Kasumi-1 (cell line): ENCODE measurements at regions not wholly inside any gene's neighbourhood (a gene's known extent, or its start where the extent isn't known, plus 50 kb on each side); places are given as distances from the start of the nearest gene placed in this dataset.
"Not testable (repeated sequence)": the region's sequence is repeated elsewhere in the genome, so short reads cannot be mapped to it uniquely, and the experiment has no call there.

Experiments used
- DNase-seq, 2 experiments: peaks; one replicate each; lab custom pipeline; 2025; lab: John Stamatoyannopoulos, UW

- peak; percentile 19 to 38 for DNase-seq
These were observed 371.1 kb upstream of the ID2 start for GRCh38 chr2:8310557-8311455.

- DNase-seq: no peak
These were observed 369.6 kb upstream of the ID2 start for GRCh38 chr2:8312221-8312620.

DNA sequence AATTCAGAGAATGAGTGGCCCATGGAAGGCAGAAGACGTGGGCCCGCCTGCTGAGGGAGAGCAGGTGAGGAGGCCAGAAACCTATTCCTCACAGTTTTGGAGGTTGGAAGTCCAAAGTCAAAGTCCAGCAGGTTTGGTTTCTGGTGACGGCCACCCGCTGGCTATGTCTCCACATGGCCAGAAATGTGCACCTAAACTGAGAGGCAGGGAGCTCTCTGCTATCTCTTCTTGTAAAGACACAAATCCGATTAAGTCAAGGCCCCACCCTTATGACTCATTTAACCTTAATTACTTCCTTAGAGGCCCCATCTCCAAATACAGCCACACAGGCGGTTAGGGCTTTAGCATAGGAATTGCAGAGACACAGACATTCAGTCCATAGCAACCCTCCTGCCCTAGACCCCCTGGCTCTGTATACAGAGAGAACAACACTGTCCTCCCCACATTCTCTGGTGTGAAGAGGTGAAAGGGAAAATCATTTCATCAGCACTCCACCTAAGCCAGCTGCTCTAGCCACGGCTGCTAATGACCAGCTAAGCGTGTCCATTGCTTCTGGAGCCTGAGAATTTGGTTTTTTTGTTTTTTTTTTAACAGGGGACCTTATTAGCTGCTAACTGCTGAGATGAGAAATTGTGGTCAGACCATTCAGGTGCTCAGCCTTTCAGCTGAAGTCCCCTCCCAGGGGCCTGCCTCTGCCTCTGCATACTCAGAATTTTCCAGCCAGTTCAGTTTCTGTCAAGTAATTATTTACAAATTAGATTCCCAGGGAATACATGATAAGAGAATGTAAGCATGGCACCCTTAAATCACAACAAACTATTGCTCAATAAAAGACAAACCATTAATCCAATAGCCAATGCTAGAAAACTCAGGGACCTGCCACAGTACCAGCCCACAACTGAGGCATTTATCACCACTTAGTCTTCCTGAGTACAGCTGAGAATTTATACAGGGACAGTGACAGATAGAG lies 368.7 kb upstream of the ID2 start:
- peak; percentile 73 to 84 for DNase-seq

GRCh38 chr2:8314063-8314462 lies 367.8 kb upstream of the ID2 start:
- peak; percentile 4 to 30 for DNase-seq

GRCh38 chr2:8315531-8316165 lies 366.2 kb upstream of the ID2 start:
- no peak for DNase-seq

GRCh38 chr2:8316356-8316755 lies 365.5 kb upstream of the ID2 start:
- DNase-seq: no peak

GRCh38 chr2:8317418-8317817 lies 364.4 kb upstream of the ID2 start:
- no peak for DNase-seq

DNA sequence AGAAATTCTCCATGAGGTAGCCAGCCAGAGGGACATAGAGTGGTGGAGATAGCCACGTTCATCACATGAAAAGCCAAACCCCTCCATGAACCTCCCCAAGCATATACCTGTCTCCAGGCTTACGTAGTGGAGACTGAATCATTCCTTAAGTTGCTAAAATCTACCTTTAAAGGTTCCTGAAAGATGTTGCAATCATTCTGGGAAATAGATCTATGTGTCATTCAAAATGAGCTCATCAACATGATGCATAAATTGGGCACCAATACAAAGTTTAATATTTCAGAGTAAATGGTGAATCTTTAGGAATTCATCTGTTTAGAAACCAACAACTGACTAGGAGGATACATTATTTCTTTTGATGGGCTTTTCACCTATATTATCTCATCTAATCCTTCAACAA lies 362.6 kb upstream of the ID2 start:
- no peak for DNase-seq

- DNase-seq: no peak
These were observed 361.4 kb upstream of the ID2 start for GRCh38 chr2:8320311-8321066.

GRCh38 chr2:8322634-8323033 lies 359.2 kb upstream of the ID2 start:
- no peak for DNase-seq

- DNase-seq: no peak
These were observed 357.5 kb upstream of the ID2 start for GRCh38 chr2:8324164-8324856.

DNA sequence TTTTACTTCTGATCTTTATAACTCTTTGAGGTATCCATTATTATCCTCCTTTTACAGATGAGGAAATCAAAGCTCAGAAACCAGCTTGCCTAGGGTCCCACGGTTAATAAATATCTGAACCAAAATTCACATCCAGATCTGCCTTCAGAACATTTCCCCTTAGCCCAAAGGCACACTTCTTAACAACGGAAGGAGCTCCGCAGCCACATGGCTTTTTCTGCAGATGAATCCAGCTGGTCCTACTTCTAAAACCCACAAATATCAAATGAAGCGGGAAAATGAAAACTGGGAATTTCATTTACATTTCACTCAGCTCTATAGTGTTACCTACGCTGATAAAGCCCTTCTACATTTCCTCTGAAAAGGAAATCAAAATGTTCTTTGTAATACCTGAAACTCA lies 357.0 kb upstream of the ID2 start:
- no peak for DNase-seq

- DNase-seq: no peak
These were observed 354.3 kb upstream of the ID2 start for GRCh38 chr2:8327371-8328100.

- DNase-seq: no peak
These were observed 353.6 kb upstream of the ID2 start for GRCh38 chr2:8328217-8328616.

GRCh38 chr2:8329660-8330622 lies 351.9 kb upstream of the ID2 start:
- DNase-seq: no peak

DNA sequence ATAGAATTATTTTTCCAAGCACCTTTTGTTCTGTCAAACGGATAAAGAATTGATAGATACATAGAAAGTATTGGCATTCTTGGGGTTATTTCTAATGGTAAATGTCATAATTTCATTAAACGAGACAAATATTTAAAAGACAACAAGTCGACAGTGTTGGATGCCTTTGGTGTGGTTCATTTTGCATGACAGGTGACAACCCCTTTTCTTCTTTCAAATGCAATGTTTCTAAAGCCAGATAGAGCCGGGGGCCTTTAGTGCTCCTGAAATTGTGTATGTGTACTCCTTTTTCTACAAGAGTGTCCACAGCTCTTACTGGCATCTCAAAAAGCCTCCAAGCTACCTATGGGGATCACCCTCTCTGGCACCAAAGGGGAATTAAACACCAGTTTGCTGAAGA lies 350.8 kb upstream of the ID2 start:
- no peak for DNase-seq

DNA sequence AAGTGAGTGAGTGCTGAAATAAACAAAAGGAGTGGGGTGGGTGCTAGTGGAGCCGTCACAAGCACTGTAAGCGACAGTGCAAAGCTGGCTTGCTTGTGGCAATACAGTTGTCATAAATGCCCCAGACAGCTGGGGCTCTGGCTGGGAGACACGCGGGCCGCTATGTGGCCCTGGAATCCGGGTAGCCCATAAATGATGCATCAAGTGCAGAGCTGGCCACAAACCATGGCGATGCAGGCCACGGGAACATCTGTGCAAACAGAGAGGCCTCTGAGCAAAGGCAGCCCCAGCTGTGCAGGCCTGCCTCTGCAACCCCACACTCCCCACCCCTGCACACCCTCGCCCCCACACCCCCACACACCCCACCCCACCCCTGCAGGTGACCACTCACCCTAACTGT lies 349.2 kb upstream of the ID2 start:
- no peak for DNase-seq

- DNase-seq: no peak
These were observed 348.6 kb upstream of the ID2 start for GRCh38 chr2:8333177-8333831.

- not testable (repeated sequence) for DNase-seq
These were observed 348.0 kb upstream of the ID2 start for GRCh38 chr2:8333832-8334187.
